SK-N-SH treated with all-trans-retinoic acid at 6 μM for 48 hours (cell line): ENCODE measurements at regions not wholly inside any gene's neighbourhood (a gene's known extent, or its start where the extent isn't known, plus 50 kb on each side); places are given as distances from the start of the nearest gene placed in this dataset.

Source experiments
- ATAC-seq: fragments of 200-7000 bp; cut with Tn5 transposase; 3 replicates; pipeline ENCODE4 v1.9.1; 2020; ENCODE audit warnings: mild to moderate bottlenecking, moderate library complexity
- ARNTL ChIP-seq: fragments of 450-650 bp; formaldehyde crosslinking; IDR thresholded peaks from 2 replicates; pipeline ENCODE4 v1.5.0; 2020; ENCODE audit warnings: low read depth, mild to moderate bottlenecking, moderate library complexity, borderline replicate concordance
- BACH2 ChIP-seq: fragments of 250-450 bp; sonication (Bioruptor Pico); IDR thresholded peaks from 2 replicates; pipeline ENCODE4 v1.9.0; 2021; ENCODE audit warnings: mild to moderate bottlenecking, borderline replicate concordance
- CREB5 ChIP-seq: fragments of 250-450 bp; sonication (Bioruptor Pico); IDR thresholded peaks from 2 replicates; pipeline ENCODE4 v1.5.1; 2020; ENCODE audit warnings: low read depth, mild to moderate bottlenecking, moderate library complexity
- CSDC2 ChIP-seq: fragments of 250-450 bp; sonication (Bioruptor Pico); IDR thresholded peaks from 2 replicates; pipeline ENCODE4 v1.5.0; 2020; ENCODE audit warnings: mild to moderate bottlenecking, moderate library complexity
- CSRNP3 ChIP-seq: fragments of 250-450 bp; sonication (Bioruptor Pico); IDR thresholded peaks from 2 replicates; pipeline ENCODE4 v1.5.1; 2021; ENCODE audit warnings: mild to moderate bottlenecking, moderate library complexity
- ESRRG ChIP-seq: fragments of 250-450 bp; sonication (Bioruptor Pico); IDR thresholded peaks from 2 replicates; pipeline ENCODE4 v1.6.1; 2021; ENCODE audit warnings: mild to moderate bottlenecking
- ISL1 ChIP-seq: fragments of 250-450 bp; sonication (Bioruptor Pico); IDR thresholded peaks from 2 replicates; pipeline ENCODE4 v2.1.2; 2022; ENCODE audit warnings: mild to moderate bottlenecking, moderate library complexity
- OSR1 ChIP-seq: fragments of 250-450 bp; sonication (Bioruptor Pico); IDR thresholded peaks from 2 replicates; pipeline ENCODE4 v1.8.0; 2022; ENCODE audit warnings: moderate library complexity, mild to moderate bottlenecking, inconsistent platforms
- PATZ1 ChIP-seq: fragments of 250-450 bp; sonication (Bioruptor Pico); IDR thresholded peaks from 2 replicates; pipeline ENCODE4 v1.8.0; 2020; ENCODE audit warnings: mild to moderate bottlenecking, moderate library complexity, borderline replicate concordance
- RARB ChIP-seq: fragments of 250-450 bp; sonication (Bioruptor Pico); IDR thresholded peaks from 2 replicates; pipeline ENCODE4 v1.8.0; 2021; ENCODE audit warnings: mild to moderate bottlenecking, moderate library complexity
- SNAI2 ChIP-seq: fragments of 250-450 bp; sonication (Bioruptor Pico); IDR thresholded peaks from 2 replicates; pipeline ENCODE4 v1.5.0; 2020; ENCODE audit warnings: mild to moderate bottlenecking, moderate library complexity
- TCF4 ChIP-seq: fragments of 250-450 bp; sonication (Bioruptor Pico); IDR thresholded peaks from 2 replicates; pipeline ENCODE4 v1.8.0; 2021; ENCODE audit warnings: mild to moderate bottlenecking, moderate library complexity, borderline replicate concordance
- TOX ChIP-seq: fragments of 250-450 bp; sonication (Bioruptor Pico); IDR thresholded peaks from 2 replicates; pipeline ENCODE4 v1.8.0; 2021; ENCODE audit warnings: mild to moderate bottlenecking, moderate library complexity, borderline replicate concordance
- TSHZ2 ChIP-seq: fragments of 250-450 bp; sonication (Bioruptor Pico); IDR thresholded peaks from 2 replicates; pipeline ENCODE4 v1.5.0; 2020; ENCODE audit warnings: mild to moderate bottlenecking, moderate library complexity
- ZC3H10 ChIP-seq: fragments of 250-450 bp; sonication (Bioruptor Pico); IDR thresholded peaks from 2 replicates; pipeline ENCODE4 v1.5.1; 2021; ENCODE audit warnings: mild to moderate bottlenecking, moderate library complexity
- ZFP3 ChIP-seq: fragments of 250-450 bp; sonication (Bioruptor Pico); IDR thresholded peaks from 2 replicates; pipeline ENCODE4 v1.5.0; 2020; ENCODE audit warnings: mild to moderate bottlenecking, moderate library complexity
- ZFP30 ChIP-seq: fragments of 450-650 bp; formaldehyde crosslinking; IDR thresholded peaks from 2 replicates; pipeline ENCODE4 v1.5.0; 2022; ENCODE audit warnings: mild to moderate bottlenecking, moderate library complexity
- ZNF565 ChIP-seq: fragments of 450-650 bp; formaldehyde crosslinking; conservative IDR thresholded peaks from 2 replicates; pipeline ENCODE4 v1.5.0; 2020; ENCODE audit warnings: low read depth, mild to moderate bottlenecking, moderate library complexity
- ZNF70 ChIP-seq: fragments of 450-650 bp; formaldehyde crosslinking; IDR thresholded peaks from 2 replicates; pipeline ENCODE4 v1.5.0; 2020; ENCODE audit warnings: mild to moderate bottlenecking, moderate library complexity
- ZNF8 ChIP-seq: fragments of 450-650 bp; formaldehyde crosslinking; IDR thresholded peaks from 2 replicates; pipeline ENCODE4 v1.5.0; 2020; ENCODE audit warnings: mild to moderate bottlenecking, moderate library complexity

DNA sequence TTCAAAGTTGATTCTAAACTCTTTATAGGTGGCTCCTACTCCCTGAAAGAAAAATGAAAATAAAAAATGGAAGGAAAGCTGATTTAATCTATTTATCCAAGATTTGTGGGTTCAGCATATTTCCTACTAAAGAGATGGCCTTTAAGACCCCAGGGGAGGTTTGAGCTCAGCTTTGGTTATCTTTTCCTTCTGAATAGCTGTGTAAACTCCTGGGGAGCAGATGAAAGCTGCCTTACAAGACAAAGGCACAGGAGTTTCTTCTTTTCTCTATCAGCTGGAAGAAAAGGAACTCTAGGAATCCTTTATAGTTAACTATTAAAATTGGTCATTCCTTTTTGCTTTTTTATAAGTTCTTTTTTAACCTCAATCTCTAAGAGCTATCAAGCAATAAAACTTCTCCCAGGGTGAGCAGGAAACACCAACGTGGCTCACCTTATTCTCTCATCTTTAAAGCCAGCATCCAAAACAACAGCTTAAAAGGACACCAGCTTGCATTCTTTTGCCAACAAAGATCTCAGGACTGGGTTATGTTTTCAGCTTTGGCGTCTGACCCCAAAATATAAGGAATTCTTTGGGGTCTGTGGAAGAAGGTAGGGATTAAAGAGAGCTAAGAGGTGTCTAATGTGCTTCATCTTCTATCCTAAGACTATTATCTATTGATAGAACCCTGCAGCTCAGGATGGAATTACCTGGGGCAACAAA lies 371.7 kb upstream of the KITLG start (continued):
- no peak for TF ChIP-seq BACH2 (CRISPR knock-in tag)
- TF ChIP-seq, all 23 proteins: peak for 0

GRCh38 chr12:88951177-88951576 lies 370.9 kb upstream of the KITLG start:
- TF ChIP-seq ZFP30 (CRISPR knock-in tag): no peak
- no peak for TF ChIP-seq ZNF8 (CRISPR knock-in tag)
- TF ChIP-seq CSRNP3 (CRISPR knock-in tag): no peak
- no peak for TF ChIP-seq ZFP3
- no peak for TF ChIP-seq TOX (CRISPR knock-in tag)
- no peak for TF ChIP-seq ARNTL (CRISPR knock-in tag)
- no peak for TF ChIP-seq PATZ1
- no peak for TF ChIP-seq ZC3H10
- no peak for TF ChIP-seq ESRRG (CRISPR knock-in tag)
- no peak for TF ChIP-seq RARB (CRISPR knock-in tag)
- no peak for TF ChIP-seq ZNF70 (CRISPR knock-in tag)
- TF ChIP-seq TSHZ2: no peak
- TF ChIP-seq TCF4: no peak
- no peak for TF ChIP-seq CSDC2 (CRISPR knock-in tag)
- no peak for TF ChIP-seq BACH2 (CRISPR knock-in tag)
- TF ChIP-seq ISL1 (CRISPR knock-in tag): no peak
- no peak for TF ChIP-seq ZNF565 (CRISPR knock-in tag)
- no peak for ATAC-seq

DNA sequence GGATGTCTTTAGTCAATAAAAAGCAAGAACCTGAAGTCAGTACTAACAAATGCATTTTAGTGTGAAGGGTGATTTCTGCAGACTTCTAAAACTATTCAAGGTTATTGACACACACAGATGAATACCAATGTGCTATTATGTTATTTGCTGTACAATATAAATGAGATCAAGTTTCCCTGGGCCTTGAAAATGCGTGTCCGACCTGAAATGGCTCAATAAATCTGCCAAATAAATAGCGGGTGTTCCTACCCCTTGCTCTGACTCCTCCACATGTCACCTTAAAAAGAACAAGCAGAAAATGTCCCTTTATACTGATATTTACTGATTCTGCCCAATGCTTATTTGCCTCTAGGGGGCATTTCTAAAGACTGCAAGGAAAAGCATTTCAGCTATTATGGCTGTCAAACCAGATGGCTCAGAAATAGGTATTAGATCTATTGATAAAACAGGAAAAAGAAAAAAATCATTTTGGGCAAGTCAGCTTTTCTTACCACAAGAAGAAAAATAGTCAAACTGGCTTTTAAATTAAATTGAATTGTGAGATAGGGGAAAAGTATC lies 367.3 kb upstream of the KITLG start:
- no peak for ATAC-seq
- TF ChIP-seq SNAI2 (CRISPR knock-in tag) (no peak), ISL1 (CRISPR knock-in tag) (no peak)

- peak; percentile 67 for ATAC-seq
- TF ChIP-seq OSR1 (CRISPR knock-in tag): peak; percentile 96; the same call in 1 of the 2 replicates
- peak; percentile 55 for TF ChIP-seq ISL1 (CRISPR knock-in tag)
- no peak; the same call in 1 of the 2 replicates for TF ChIP-seq TOX (CRISPR knock-in tag)
- TF ChIP-seq PATZ1: 0 out of 2 replicates have a peak, but pooled peaks have one; percentile 9
- TF ChIP-seq CREB5 (CRISPR knock-in tag): no peak
- 0 out of 2 replicates have a peak, but pooled peaks have one; percentile 42 for TF ChIP-seq ZC3H10
- TF ChIP-seq, all 23 proteins: peak for 4
Measured at GRCh38 chr12:88946372-88946997, 366.2 kb upstream of the KITLG start.
